Brain microvascular endothelial cell (primary cell): ENCODE measurements at regions not wholly inside any gene's neighbourhood (a gene's known extent, or its start where the extent isn't known, plus 50 kb on each side); places are given as distances from the start of the nearest gene placed in this dataset.

Experiments
- DNase-seq: peaks from one replicate; pipeline ENCODE4 v3.0.0-alpha.2; 2020
- H3K27ac ChIP-seq: fragments of 250-450 bp; sonication (Bioruptor Pico); 2 replicates; pipeline ENCODE4 v1.5.1; 2020; ENCODE audit warnings: mild to moderate bottlenecking, moderate library complexity
- H3K27me3 ChIP-seq: fragments of 250-450 bp; sonication (Bioruptor Pico); replicated peaks from 2 replicates; pipeline ENCODE4 v1.5.1; 2020; ENCODE audit warnings: mild to moderate bottlenecking
- H3K36me3 ChIP-seq: fragments of 250-450 bp; sonication (Bioruptor Pico); replicated peaks from 2 replicates; pipeline ENCODE4 v1.5.1; 2020; ENCODE audit warnings: mild to moderate bottlenecking
- H3K4me3 ChIP-seq: 2 replicates; pipeline ENCODE4 v1.5.1; 2011; ENCODE audit warnings: low read depth, mild to moderate bottlenecking, control low read depth, low read length, moderate library complexity
- CTCF ChIP-seq: IDR thresholded peaks from 2 replicates; pipeline ENCODE4 v1.5.1; 2011; ENCODE audit warnings: low read depth, mild to moderate bottlenecking, moderate library complexity, low read length, control low read depth, inconsistent platforms; ENCODE audit errors: missing control alignments
- in situ Hi-C: cut with HindIII; loops from 2 replicates; pipeline ENCODE4 v1.10.0; 2017; ENCODE audit warnings: low sequenced_read_pairs, low pct_ligation_motif_present

GRCh38 chr11:134696455-134696854 is 284.4 kb upstream of the B3GAT1 start:
- TF ChIP-seq CTCF = no peak
- H3K4me3 ChIP-seq = no peak overlapping the region
- H3K27ac ChIP-seq = no peak overlapping the region
- no peak for DNase-seq
- no peaks in the 10 kb centered on the region for H3K27me3 ChIP-seq
- in situ Hi-C loops = no loop called here
- H3K36me3 ChIP-seq = no peaks in the 10 kb centered on the region

- no peak for TF ChIP-seq CTCF
- no peaks in the 10 kb centered on the region for H3K27me3 ChIP-seq
- peak; percentile 3 for DNase-seq
- H3K4me3 ChIP-seq = no peak overlapping the region
- no peak overlapping the region for H3K27ac ChIP-seq
- in situ Hi-C loops = no loop called here
- no peaks in the 10 kb centered on the region for H3K36me3 ChIP-seq
Observed at GRCh38 chr11:134691985-134692384, 279.9 kb upstream of the B3GAT1 start.

GRCh38 chr11:134691295-134691873 is 279.3 kb upstream of the B3GAT1 start:
- in situ Hi-C loops = no loop called here
- no peak for DNase-seq
- no peak overlapping the region for H3K4me3 ChIP-seq
- no peaks in the 10 kb centered on the region for H3K27me3 ChIP-seq
- no peak for TF ChIP-seq CTCF
- H3K36me3 ChIP-seq = no peaks in the 10 kb centered on the region
- no peak overlapping the region for H3K27ac ChIP-seq

GRCh38 chr11:134689886-134690285 is 277.8 kb upstream of the B3GAT1 start:
- in situ Hi-C loops = no loop called here
- Histone ChIP-seq H3K36me3 (no peaks in the 10 kb centered on the region), H3K27ac (no peak overlapping the region), H3K27me3 (no peaks in the 10 kb centered on the region), H3K4me3 (no peak overlapping the region)
- TF ChIP-seq CTCF = no peak
- DNase-seq = no peak

- no peaks in the 10 kb centered on the region for H3K27me3 ChIP-seq
- no peaks in the 10 kb centered on the region for H3K36me3 ChIP-seq
- no peak for TF ChIP-seq CTCF
- DNase-seq = no peak
- no peak overlapping the region for H3K27ac ChIP-seq
- in situ Hi-C loops = no loop called here
- no peak overlapping the region for H3K4me3 ChIP-seq
Observed at GRCh38 chr11:134687548-134687947, 275.5 kb upstream of the B3GAT1 start.

- no peak for DNase-seq
- H3K4me3 ChIP-seq = no peak overlapping the region
- no peak overlapping the region for H3K27ac ChIP-seq
- TF ChIP-seq CTCF = no peak
- in situ Hi-C loops = no loop called here
- H3K27me3 ChIP-seq = no peaks in the 10 kb centered on the region
- no peaks in the 10 kb centered on the region for H3K36me3 ChIP-seq
Observed at GRCh38 chr11:134686460-134687061, 274.5 kb upstream of the B3GAT1 start.
